SHP77 treated with DMSO at 0.1 percent for 48 hours (cell line): ENCODE measurements at regions not wholly inside any gene's neighbourhood (a gene's known extent, or its start where the extent isn't known, plus 50 kb on each side); places are given as distances from the start of the nearest gene placed in this dataset.
"Not testable (repeated sequence)": the region's sequence is repeated elsewhere in the genome, so short reads cannot be mapped to it uniquely, and the experiment has no call there.

Experiments used
- DNase-seq: peaks from one replicate; lab custom pipeline; 2025; lab: John Stamatoyannopoulos, UW

GRCh38 chr15:96181873-96182301, 148.6 kb upstream of the NR2F2 start:
- no peak for DNase-seq

DNA sequence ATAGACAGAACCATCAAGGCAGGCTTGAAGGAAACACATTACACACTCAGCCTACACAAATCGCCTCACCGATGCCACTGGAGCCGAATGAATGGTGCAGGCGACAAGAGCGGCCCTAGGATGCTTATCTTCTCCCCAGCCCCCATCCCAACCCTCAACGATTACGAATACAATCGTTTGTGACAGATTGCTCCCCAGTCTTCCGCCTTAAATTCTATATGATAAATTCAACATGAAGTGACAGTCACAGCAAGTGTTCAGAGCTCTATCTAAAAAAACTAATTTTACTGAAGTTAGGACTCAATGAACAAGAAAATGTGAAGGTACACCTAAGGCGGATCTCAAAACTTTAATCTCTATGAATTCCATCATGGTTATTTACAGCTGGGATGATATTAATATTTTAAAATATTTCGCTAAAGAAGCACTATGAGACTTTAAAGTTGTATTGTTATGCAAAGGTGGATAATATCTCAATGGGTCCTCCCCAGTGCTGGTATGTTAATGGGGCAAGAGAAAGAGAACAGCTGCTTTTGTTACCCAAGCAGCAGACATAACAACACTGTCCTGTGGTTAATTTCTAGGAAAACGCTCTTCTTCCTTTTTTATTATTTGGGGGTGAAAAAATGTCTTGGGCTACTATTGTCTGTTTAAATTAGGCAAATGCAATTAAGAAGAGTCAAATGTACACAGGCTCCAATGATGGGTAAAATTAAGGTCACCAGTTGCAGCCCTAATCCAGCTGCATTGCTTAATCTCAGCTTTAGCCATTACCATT, 147.6 kb upstream of the NR2F2 start:
- no peak for DNase-seq

DNA sequence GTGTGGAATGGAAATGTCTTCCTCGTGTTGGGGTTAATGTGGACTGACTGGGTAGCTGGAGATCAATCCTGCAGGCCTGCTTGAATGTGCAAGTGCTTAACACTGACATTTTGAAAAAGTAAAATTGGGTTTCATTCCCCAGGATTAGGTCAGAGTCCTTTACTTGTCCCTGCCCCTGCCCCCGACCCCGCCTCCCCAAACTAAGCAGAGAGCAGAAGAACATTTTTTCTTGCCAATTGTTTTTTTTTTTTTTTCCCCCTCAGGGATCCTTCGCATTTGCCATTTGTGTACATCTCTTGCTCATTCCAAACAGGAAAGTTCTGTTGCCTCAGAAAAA, 147.0 kb upstream of the NR2F2 start:
- no peak for DNase-seq

GRCh38 chr15:96183867-96184266, 146.6 kb upstream of the NR2F2 start:
- no peak for DNase-seq

DNA sequence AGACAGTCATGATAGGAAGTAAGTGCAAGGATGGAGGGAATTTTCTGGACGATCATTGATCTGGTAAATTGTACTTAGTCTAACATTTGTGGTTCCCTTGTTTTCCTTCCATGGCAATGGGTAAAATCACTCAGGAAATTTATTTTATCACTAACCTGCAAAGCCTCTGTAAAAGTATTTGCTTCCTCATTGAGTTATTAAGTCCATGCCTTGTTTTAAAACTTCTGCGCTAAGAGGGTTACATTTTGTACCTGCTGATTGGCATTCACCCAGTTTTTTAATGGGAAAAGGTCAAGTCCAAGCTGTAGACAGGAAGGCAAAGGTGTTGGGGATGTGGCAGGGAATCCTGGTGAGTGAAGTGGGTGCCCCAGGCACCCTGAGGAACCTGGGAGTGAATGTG, 146.2 kb upstream of the NR2F2 start:
- DNase-seq, result no peak

DNA sequence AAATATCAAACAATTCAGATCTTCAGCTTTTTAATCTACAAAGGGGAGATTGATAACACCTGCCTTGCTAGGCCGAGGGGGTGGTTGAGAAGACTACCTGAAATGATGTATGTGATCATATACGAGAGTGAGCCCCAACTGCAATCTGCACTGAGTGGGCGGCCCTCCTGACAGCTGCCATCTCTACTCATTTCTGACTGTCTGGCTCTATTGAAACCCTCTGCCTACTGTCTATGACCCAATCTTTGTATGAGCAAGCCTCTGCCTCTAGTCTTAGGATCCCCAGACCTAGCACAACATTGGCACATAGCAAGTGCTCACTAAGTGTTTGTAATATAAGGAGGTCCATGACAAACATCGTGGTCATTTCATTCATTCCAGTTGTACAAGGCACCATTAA, 144.4 kb upstream of the NR2F2 start:
- no peak for DNase-seq

DNA sequence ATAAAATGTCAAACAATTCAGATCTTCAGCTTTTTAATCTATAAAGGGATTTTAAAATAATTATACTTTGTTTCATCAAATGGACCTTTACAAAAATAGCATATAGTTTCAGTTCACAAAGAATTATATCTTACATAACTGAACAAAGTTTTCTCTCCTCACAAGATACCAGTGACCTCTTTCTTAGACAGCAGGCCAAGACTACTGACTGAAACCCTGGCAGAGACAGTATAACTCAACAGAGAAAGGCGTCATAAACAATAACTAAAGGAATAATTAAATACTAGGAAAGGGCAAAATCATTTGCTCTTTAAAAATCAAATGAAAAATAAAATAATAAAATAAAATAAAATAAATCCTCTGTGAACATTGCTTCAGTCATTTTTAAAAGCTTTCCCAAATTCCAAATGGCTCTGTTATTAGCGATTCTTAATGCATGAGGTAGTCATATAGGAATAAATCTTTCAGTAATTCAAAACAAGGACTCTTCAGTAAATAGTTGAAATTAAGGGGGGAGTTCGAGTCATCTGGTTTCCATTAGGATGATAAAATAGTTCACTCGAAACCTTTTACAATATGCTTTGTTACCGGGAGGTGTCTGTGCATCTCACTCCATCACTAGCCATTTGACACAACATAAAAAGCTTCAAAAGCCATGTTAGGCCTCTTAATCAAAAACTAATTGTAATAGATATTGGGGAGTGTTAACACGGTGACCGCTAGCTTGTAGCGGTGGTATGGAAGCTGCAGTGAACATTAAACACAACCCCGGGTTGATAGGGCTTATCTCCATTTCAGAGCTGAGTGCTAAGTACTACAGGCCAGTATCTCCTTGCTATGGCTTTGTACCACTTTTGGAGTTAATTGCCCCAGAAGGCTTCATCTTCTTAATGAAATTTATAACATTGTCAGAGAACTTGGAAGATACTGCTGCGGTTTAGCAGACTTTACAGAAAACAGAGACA, 142.9 kb upstream of the NR2F2 start:
- DNase-seq, result no peak

DNA sequence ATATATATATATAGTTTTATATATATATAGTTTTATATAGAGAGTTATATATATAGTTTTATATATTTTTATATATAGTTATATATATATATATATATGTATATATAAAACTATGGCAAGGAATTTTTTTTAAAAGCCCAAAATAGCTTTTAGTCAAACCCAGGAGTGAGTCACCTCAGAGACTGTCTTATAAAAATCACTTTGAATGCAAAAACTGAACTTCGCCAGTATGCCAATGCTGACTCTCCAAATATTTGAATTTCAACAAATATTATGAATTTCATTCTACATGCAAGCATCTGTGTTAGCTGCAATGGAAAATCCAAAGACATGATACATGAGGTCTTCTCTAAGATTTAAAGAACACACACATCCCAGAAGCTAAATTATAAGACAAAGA, 132.8 kb upstream of the NR2F2 start:
- DNase-seq, result no peak

GRCh38 chr15:96199111-96199510, 131.4 kb upstream of the NR2F2 start:
- no peak for DNase-seq

GRCh38 chr15:96200357-96200967, 130.0 kb upstream of the NR2F2 start:
- no peak for DNase-seq

DNA sequence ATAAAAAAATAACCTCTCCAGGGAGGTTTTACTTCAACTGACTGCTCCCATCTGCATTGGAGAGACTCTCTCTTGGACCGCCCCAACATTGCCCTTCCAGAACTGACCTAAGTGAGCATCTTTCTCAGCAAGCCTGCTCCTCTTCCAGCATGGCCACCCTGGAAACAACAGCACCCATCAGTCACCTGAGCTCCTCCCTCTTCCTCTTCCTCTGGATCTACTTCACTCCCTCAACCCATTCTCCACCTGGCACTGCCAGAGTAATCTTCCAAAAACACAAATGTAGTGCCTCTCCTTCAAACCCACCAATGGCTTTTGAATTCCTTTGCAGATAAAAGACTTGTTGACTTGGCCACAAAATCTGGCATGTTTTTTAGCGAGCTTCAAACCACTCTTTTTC, 128.8 kb upstream of the NR2F2 start:
- DNase-seq, result no peak

DNA sequence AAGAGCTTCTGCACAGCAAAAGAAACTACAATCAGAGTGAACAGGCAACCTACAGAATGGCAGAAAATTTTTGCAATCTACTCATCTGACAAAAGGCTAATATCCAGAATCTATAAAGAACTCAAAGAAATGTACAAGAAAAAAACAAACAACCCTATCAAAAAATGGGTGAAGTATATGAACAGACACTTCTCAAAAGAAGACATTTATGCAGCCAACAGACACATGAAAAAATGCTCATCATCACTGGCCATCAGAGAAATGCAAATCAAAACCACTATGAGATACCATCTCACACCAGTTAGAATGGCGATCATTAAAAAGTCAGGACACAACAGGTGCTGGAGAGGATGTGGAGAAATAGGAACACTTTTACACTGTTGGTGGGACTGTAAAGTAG, 124.9 kb upstream of the NR2F2 start:
- not testable (repeated sequence) for DNase-seq

GRCh38 chr15:96207377-96208006, 123.0 kb upstream of the NR2F2 start:
- no peak for DNase-seq

DNA sequence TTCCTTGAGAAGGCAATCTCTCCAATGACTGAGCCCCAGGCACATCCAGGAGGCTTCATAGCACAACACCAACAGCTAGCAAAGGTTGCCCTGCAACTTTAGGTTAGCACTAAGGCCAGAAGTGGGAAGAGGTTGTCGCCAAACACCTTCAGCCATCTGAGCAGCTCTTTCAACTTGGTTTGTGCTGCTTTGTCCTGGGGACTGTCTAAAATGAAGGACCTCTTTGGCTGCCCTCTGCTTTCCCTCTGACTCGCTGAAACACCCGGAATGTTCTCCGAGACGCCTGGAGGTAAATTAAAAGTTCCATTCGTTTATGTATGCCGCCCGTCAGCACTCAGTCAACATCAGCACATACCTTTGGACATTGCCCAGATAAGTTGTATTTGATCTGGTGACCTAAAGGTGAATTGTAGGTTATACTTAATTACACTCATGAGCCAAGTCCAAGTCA, 121.2 kb upstream of the NR2F2 start:
- no peak for DNase-seq

GRCh38 chr15:96213045-96213444, 117.5 kb upstream of the NR2F2 start:
- DNase-seq, result no peak

DNA sequence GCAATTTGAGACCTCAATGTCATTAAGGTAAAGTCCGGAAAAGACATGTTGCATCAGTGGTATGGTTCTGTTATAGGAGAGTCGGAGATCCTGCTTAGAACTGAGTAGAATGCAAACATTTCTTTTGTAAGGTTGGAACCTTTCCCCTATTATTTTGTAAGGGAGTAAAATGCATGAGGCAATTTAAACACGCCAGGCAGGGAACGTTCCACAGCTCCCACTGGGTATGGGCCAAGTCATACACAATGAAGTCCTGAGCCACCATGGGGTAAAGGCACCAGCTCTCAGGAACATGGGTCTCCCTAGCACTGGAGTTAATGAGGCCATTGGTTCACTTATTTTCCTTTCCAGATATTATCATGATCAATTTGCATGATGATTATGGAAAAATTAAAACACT, 116.6 kb upstream of the NR2F2 start:
- DNase-seq, result no peak

- not testable (repeated sequence) for DNase-seq
Observed at GRCh38 chr15:96216481-96216880, 114.0 kb upstream of the NR2F2 start.

GRCh38 chr15:96217983-96218382, 112.5 kb upstream of the NR2F2 start:
- DNase-seq, result no peak

GRCh38 chr15:96218623-96219455, 111.7 kb upstream of the NR2F2 start:
- DNase-seq, result no peak

GRCh38 chr15:96219681-96220080, 110.8 kb upstream of the NR2F2 start:
- no peak for DNase-seq

- no peak for DNase-seq
Observed at GRCh38 chr15:96220657-96221056, 109.8 kb upstream of the NR2F2 start.
